ENCODE measurements at regions not wholly inside any gene's neighbourhood (a gene's known extent, or its start where the extent isn't known, plus 50 kb on each side); places are given as distances from the start of the nearest gene placed in this dataset.
"Not testable (repeated sequence)": the region's sequence is repeated elsewhere in the genome, so short reads cannot be mapped to it uniquely, and the experiment has no call there.

GRCh38 chr13:78540058-78540457, 63.3 kb downstream of the POU4F1 start:
- no peaks in the 10 kb centered on the region for H3K4me1 ChIP-seq (ENCODE audit: control insufficient read depth in 5 of 5, insufficient read depth in 5 of 5, low read length in 5 of 5)
- H3K4me3 ChIP-seq = no peak overlapping the region
- no peak for ATAC-seq (ENCODE audit: insufficient read depth, low FRiP score)
- no peaks in the 10 kb centered on the region for H3K27me3 ChIP-seq (ENCODE audit: control insufficient read depth in 3 of 3, insufficient read depth in 3 of 3, low read length in 2 of 3)
- no peak overlapping the region for H3K9ac ChIP-seq (ENCODE audit: insufficient read depth in 1 of 2, low read length in 2 of 2)
- H3K27ac ChIP-seq (ENCODE audit: low read depth in 1 of 2, low read length in 1 of 2) = no peak overlapping the region
- no peaks in the 10 kb centered on the region for H3K36me3 ChIP-seq (ENCODE audit: control insufficient read depth in 4 of 4, insufficient read depth in 4 of 4, low read length in 4 of 4)
- 51 to 64% methylated on average over 2 of the region's 2 CpGs for WGBS, 2 donors
- H3K9me3 ChIP-seq (ENCODE audit: control insufficient read depth in 4 of 4, insufficient read depth in 3 of 4, low read length in 3 of 4) = peaks cover 0 to 3% (median 0%) of the 10 kb centered on the region in 4 donors
- TF ChIP-seq CTCF (IDR thresholded peaks at IDR 0.05; ENCODE audit: control extremely low read depth, extremely low read depth) = no peak
- DNase-seq = no peak

GRCh38 chr13:78526044-78526443, 77.3 kb downstream of the POU4F1 start:
- H3K36me3 ChIP-seq (ENCODE audit: control insufficient read depth in 4 of 4, insufficient read depth in 4 of 4, low read length in 4 of 4); DNase-seq; H3K9me3 ChIP-seq (ENCODE audit: control insufficient read depth in 4 of 4, insufficient read depth in 3 of 4, low read length in 3 of 4); H3K9ac ChIP-seq (ENCODE audit: insufficient read depth in 1 of 2, low read length in 2 of 2); H3K4me3 ChIP-seq; H3K27ac ChIP-seq (ENCODE audit: low read depth in 1 of 2, low read length in 1 of 2); ATAC-seq (ENCODE audit: insufficient read depth, low FRiP score); H3K27me3 ChIP-seq (ENCODE audit: control insufficient read depth in 3 of 3, insufficient read depth in 3 of 3, low read length in 2 of 3); H3K4me1 ChIP-seq (ENCODE audit: control insufficient read depth in 5 of 5, insufficient read depth in 5 of 5, low read length in 5 of 5): not testable (repeated sequence)
- WGBS, 2 donors = 88 to 94% methylated on average over 8 of the region's 8 CpGs

GRCh38 chr13:78524936-78525335, 78.4 kb downstream of the POU4F1 start:
- H3K36me3 ChIP-seq (ENCODE audit: control insufficient read depth in 4 of 4, insufficient read depth in 4 of 4, low read length in 4 of 4) = no peaks in the 10 kb centered on the region
- 59 to 61% methylated on average over 1 of the region's 1 CpG for WGBS, 2 donors
- no peak for ATAC-seq (ENCODE audit: insufficient read depth, low FRiP score)
- no peak overlapping the region for H3K4me3 ChIP-seq
- no peaks in the 10 kb centered on the region for H3K4me1 ChIP-seq (ENCODE audit: control insufficient read depth in 5 of 5, insufficient read depth in 5 of 5, low read length in 5 of 5)
- H3K27me3 ChIP-seq (ENCODE audit: control insufficient read depth in 3 of 3, insufficient read depth in 3 of 3, low read length in 2 of 3) = no peaks in the 10 kb centered on the region
- no peak overlapping the region for H3K9ac ChIP-seq (ENCODE audit: insufficient read depth in 1 of 2, low read length in 2 of 2)
- no peak overlapping the region for H3K27ac ChIP-seq (ENCODE audit: low read depth in 1 of 2, low read length in 1 of 2)
- TF ChIP-seq CTCF (IDR thresholded peaks at IDR 0.05; ENCODE audit: control extremely low read depth, extremely low read depth) = no peak
- no peak for DNase-seq
- peaks cover 0 to 6% (median 1%) of the 10 kb centered on the region in 4 donors for H3K9me3 ChIP-seq (ENCODE audit: control insufficient read depth in 4 of 4, insufficient read depth in 3 of 4, low read length in 3 of 4)

- 84 to 86% methylated on average over 6 of the region's 6 CpGs for WGBS, 2 donors
- no peaks in the 10 kb centered on the region for H3K27me3 ChIP-seq (ENCODE audit: control insufficient read depth in 3 of 3, insufficient read depth in 3 of 3, low read length in 2 of 3)
- no peak overlapping the region for H3K27ac ChIP-seq (ENCODE audit: low read depth in 1 of 2, low read length in 1 of 2)
- H3K9ac ChIP-seq (ENCODE audit: insufficient read depth in 1 of 2, low read length in 2 of 2) = no peak overlapping the region
- TF ChIP-seq CTCF (IDR thresholded peaks at IDR 0.05; ENCODE audit: control extremely low read depth, extremely low read depth) = no peak
- H3K4me1 ChIP-seq (ENCODE audit: control insufficient read depth in 5 of 5, insufficient read depth in 5 of 5, low read length in 5 of 5) = no peaks in the 10 kb centered on the region
- H3K36me3 ChIP-seq (ENCODE audit: control insufficient read depth in 4 of 4, insufficient read depth in 4 of 4, low read length in 4 of 4) = no peaks in the 10 kb centered on the region
- DNase-seq (no peak), ATAC-seq (ENCODE audit: insufficient read depth, low FRiP score) (no peak)
- H3K9me3 ChIP-seq (ENCODE audit: control insufficient read depth in 4 of 4, insufficient read depth in 3 of 4, low read length in 3 of 4) = peaks cover 0 to 9% (median 1%) of the 10 kb centered on the region in 4 donors
- no peak overlapping the region for H3K4me3 ChIP-seq
Observed at GRCh38 chr13:78521091-78521490, 82.3 kb downstream of the POU4F1 start.
